ENCODE measurements at regions not wholly inside any gene's neighbourhood (a gene's known extent, or its start where the extent isn't known, plus 50 kb on each side); places are given as distances from the start of the nearest gene placed in this dataset.
"Not testable (repeated sequence)": the region's sequence is repeated elsewhere in the genome, so short reads cannot be mapped to it uniquely, and the experiment has no call there.

DNA sequence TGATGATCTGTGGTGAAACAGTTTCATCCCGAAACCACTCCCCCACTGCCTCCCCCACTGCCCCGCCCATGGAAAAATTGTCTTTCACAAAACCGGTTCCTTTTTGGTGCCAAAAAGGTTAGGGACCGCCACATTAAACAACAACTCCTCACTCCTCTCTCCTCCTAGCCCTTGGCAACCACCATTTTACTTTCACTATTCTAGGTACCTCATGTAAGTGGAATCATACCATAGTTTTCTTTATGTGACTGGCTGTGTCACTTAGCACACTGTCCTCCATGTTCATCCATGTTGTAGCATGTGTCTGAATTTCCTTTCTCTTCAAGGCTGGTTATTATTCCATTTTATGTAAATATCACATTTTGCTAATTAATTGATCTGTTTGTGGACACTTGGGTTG, 99.3 kb downstream of the UTRN start:
- Histone ChIP-seq H3K4me2 (ENCODE audit: low read length) (no peak overlapping the region), H3K36me3 (ENCODE audit: insufficient read depth, low read length) (no peaks in the 10 kb centered on the region), H3K9ac (ENCODE audit: low read length) (no peak overlapping the region), H2AFZ (ENCODE audit: low read length) (no peak overlapping the region), H3F3A (ENCODE audit: insufficient read depth, low read length) (no peaks in the 10 kb centered on the region), H3K27ac (ENCODE audit: low read depth, low read length, poor library complexity, severe bottlenecking) (no peak overlapping the region), H3K9me2 (ENCODE audit: low read depth, low read length) (no peaks in the 10 kb centered on the region), H3K9me3 (ENCODE audit: low read length) (0 out of 2 replicates have a peak, but pooled peaks cover 2% of the 10 kb centered on the region), H3K27me3 (ENCODE audit: insufficient read depth, low read length) (no peaks in the 10 kb centered on the region), H4K20me1 (ENCODE audit: insufficient read depth, low read length) (no peaks in the 10 kb centered on the region), H3K4me3 (ENCODE audit: low read depth, low read length, poor library complexity, severe bottlenecking) (no peak overlapping the region), H3K79me2 (ENCODE audit: insufficient read depth, low read length) (no peaks in the 10 kb centered on the region), H3K4me1 (ENCODE audit: insufficient read depth, low read length, severe bottlenecking) (no peaks in the 10 kb centered on the region)
- TF ChIP-seq EZH2 (IDR thresholded peaks at IDR 0.05; ENCODE audit: borderline replicate concordance, low read length) = no peak
- TF ChIP-seq, protein P1, sequence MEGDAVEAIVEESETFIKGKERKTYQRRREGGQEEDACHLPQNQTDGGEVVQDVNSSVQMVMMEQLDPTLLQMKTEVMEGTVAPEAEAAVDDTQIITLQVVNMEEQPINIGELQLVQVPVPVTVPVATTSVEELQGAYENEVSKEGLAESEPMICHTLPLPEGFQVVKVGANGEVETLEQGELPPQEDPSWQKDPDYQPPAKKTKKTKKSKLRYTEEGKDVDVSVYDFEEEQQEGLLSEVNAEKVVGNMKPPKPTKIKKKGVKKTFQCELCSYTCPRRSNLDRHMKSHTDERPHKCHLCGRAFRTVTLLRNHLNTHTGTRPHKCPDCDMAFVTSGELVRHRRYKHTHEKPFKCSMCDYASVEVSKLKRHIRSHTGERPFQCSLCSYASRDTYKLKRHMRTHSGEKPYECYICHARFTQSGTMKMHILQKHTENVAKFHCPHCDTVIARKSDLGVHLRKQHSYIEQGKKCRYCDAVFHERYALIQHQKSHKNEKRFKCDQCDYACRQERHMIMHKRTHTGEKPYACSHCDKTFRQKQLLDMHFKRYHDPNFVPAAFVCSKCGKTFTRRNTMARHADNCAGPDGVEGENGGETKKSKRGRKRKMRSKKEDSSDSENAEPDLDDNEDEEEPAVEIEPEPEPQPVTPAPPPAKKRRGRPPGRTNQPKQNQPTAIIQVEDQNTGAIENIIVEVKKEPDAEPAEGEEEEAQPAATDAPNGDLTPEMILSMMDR (IDR thresholded peaks at IDR 0.05; ENCODE audit: low read length) = no peak

DNA sequence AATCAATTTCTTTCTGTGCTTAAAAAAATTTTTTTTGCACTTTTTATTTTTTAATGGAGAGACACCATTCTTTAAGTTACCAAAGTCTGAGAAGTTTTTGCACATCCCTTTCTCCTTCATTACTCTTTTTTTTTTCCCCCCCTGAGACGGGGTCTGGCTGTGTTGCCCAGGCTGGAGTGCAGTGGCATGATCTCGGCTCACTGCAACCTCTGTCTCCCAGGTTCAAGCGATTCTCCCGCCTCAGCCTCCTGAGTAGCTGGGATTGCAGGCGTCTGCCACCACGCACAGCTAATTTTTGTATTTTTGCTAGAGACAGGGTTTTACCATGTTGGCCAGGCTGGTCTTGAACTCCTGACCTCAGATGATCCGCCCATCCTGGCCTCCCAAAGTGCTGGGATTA, 104.3 kb downstream of the UTRN start:
- not testable (repeated sequence) for H3K4me1 ChIP-seq (ENCODE audit: insufficient read depth, low read length, severe bottlenecking); H3K36me3 ChIP-seq (ENCODE audit: insufficient read depth, low read length); H2AFZ ChIP-seq (ENCODE audit: low read length); H3K9me3 ChIP-seq (ENCODE audit: low read length); H3F3A ChIP-seq (ENCODE audit: insufficient read depth, low read length); H3K4me3 ChIP-seq (ENCODE audit: low read depth, low read length, poor library complexity, severe bottlenecking); H4K20me1 ChIP-seq (ENCODE audit: insufficient read depth, low read length); H3K79me2 ChIP-seq (ENCODE audit: insufficient read depth, low read length); H3K4me2 ChIP-seq (ENCODE audit: low read length); H3K27ac ChIP-seq (ENCODE audit: low read depth, low read length, poor library complexity, severe bottlenecking); H3K9ac ChIP-seq (ENCODE audit: low read length); H3K27me3 ChIP-seq (ENCODE audit: insufficient read depth, low read length); H3K9me2 ChIP-seq (ENCODE audit: low read depth, low read length)

DNA sequence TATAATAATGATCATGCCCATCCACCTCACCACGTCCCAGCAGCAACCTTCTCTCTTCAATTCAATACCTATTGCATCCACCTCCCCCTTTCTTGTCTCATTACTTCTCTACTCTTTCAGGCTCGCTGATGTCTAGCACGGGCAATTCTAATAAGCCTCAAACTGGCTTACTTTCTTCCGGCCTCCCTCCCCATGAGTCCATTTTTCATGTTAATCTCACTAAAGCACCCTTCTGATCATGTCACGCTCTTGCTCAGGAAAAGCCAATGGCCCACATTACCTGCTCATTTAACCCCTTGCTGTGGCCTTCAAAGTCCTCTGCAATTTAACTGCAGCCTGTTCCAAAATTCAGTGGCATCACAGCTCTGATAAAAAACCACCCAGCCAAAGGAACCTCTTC, 105.1 kb downstream of the UTRN start:
- H3K36me3 ChIP-seq (ENCODE audit: insufficient read depth, low read length) = no peaks in the 10 kb centered on the region
- H3K79me2 ChIP-seq (ENCODE audit: insufficient read depth, low read length) = no peaks in the 10 kb centered on the region
- no peak overlapping the region for H3K4me2 ChIP-seq (ENCODE audit: low read length)
- H3K4me1 ChIP-seq (ENCODE audit: insufficient read depth, low read length, severe bottlenecking) = no peaks in the 10 kb centered on the region
- H3F3A ChIP-seq (ENCODE audit: insufficient read depth, low read length) = no peaks in the 10 kb centered on the region
- no peak overlapping the region for H2AFZ ChIP-seq (ENCODE audit: low read length)
- no peaks in the 10 kb centered on the region for H3K27me3 ChIP-seq (ENCODE audit: insufficient read depth, low read length)
- H3K9me2 ChIP-seq (ENCODE audit: low read depth, low read length) = no peaks in the 10 kb centered on the region
- no peaks in the 10 kb centered on the region for H3K9me3 ChIP-seq (ENCODE audit: low read length)
- no peak overlapping the region for H3K4me3 ChIP-seq (ENCODE audit: low read depth, low read length, poor library complexity, severe bottlenecking)
- TF ChIP-seq, protein P1 (IDR thresholded peaks at IDR 0.05; ENCODE audit: low read length) = no peak
- TF ChIP-seq EZH2 (IDR thresholded peaks at IDR 0.05; ENCODE audit: borderline replicate concordance, low read length) = no peak
- no peaks in the 10 kb centered on the region for H4K20me1 ChIP-seq (ENCODE audit: insufficient read depth, low read length)
- no peak overlapping the region for H3K9ac ChIP-seq (ENCODE audit: low read length)
- no peak overlapping the region for H3K27ac ChIP-seq (ENCODE audit: low read depth, low read length, poor library complexity, severe bottlenecking)

DNA sequence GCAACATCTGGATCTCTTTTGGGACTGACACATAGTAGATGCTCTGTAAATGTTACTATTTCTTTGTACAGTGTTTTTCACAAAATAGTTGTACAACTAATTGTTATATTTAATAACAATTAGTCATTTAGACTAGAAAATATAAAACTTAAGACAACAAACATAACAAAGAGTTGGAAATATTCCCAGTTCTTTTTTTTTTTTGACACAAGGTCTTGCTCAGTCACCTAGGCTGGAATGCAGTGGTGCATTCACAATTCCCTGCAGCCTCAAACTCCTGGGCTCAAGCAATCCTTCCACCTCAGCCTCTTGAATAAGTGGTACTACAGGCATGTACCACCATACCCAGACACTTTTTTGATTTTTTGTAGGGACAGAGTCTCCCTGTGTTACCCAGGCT, 105.8 kb downstream of the UTRN start:
- Histone ChIP-seq H3K9me2 (ENCODE audit: low read depth, low read length) (no peaks in the 10 kb centered on the region), H3K4me1 (ENCODE audit: insufficient read depth, low read length, severe bottlenecking) (no peaks in the 10 kb centered on the region), H3K36me3 (ENCODE audit: insufficient read depth, low read length) (no peaks in the 10 kb centered on the region), H3K9me3 (ENCODE audit: low read length) (no peaks in the 10 kb centered on the region), H3K79me2 (ENCODE audit: insufficient read depth, low read length) (no peaks in the 10 kb centered on the region), H3K27me3 (ENCODE audit: insufficient read depth, low read length) (no peaks in the 10 kb centered on the region), H4K20me1 (ENCODE audit: insufficient read depth, low read length) (no peaks in the 10 kb centered on the region), H3K9ac (ENCODE audit: low read length) (no peak overlapping the region), H3K4me3 (ENCODE audit: low read depth, low read length, poor library complexity, severe bottlenecking) (no peak overlapping the region), H3F3A (ENCODE audit: insufficient read depth, low read length) (no peaks in the 10 kb centered on the region), H2AFZ (ENCODE audit: low read length) (no peak overlapping the region), H3K4me2 (ENCODE audit: low read length) (no peak overlapping the region), H3K27ac (ENCODE audit: low read depth, low read length, poor library complexity, severe bottlenecking) (no peak overlapping the region)
- TF ChIP-seq EZH2 (IDR thresholded peaks at IDR 0.05; ENCODE audit: borderline replicate concordance, low read length) = no peak
- TF ChIP-seq, protein P1 (IDR thresholded peaks at IDR 0.05; ENCODE audit: low read length) = no peak

Measured in OCI-LY1 (cell line).